ENCODE measurements at regions not wholly inside any gene's neighbourhood (a gene's known extent, or its start where the extent isn't known, plus 50 kb on each side); places are given as distances from the start of the nearest gene placed in this dataset.

GRCh38 chr13:105365021-105365550, 1170.4 kb downstream of the EFNB2 start:
- H3K4me1 Mint-ChIP-seq, result peaks cover 24% of the 10 kb centered on the region
- H3K27me3 Mint-ChIP-seq (ENCODE audit: low read depth), result no peaks in the 10 kb centered on the region
- TF ChIP-seq, protein P1, sequence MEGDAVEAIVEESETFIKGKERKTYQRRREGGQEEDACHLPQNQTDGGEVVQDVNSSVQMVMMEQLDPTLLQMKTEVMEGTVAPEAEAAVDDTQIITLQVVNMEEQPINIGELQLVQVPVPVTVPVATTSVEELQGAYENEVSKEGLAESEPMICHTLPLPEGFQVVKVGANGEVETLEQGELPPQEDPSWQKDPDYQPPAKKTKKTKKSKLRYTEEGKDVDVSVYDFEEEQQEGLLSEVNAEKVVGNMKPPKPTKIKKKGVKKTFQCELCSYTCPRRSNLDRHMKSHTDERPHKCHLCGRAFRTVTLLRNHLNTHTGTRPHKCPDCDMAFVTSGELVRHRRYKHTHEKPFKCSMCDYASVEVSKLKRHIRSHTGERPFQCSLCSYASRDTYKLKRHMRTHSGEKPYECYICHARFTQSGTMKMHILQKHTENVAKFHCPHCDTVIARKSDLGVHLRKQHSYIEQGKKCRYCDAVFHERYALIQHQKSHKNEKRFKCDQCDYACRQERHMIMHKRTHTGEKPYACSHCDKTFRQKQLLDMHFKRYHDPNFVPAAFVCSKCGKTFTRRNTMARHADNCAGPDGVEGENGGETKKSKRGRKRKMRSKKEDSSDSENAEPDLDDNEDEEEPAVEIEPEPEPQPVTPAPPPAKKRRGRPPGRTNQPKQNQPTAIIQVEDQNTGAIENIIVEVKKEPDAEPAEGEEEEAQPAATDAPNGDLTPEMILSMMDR (IDR thresholded peaks at IDR 0.05; ENCODE audit: unreplicated experiment), result no peak

GRCh38 chr13:105364191-105364590, 1171.3 kb downstream of the EFNB2 start:
- TF ChIP-seq, protein P1 (IDR thresholded peaks at IDR 0.05; ENCODE audit: unreplicated experiment), result no peak
- peaks cover 22% of the 10 kb centered on the region for H3K4me1 Mint-ChIP-seq

More at GRCh38 chr13:105365021-105365550, 1170.4 kb downstream of the EFNB2 start:
- Mint-ChIP-seq H3K36me3 (no peaks in the 10 kb centered on the region), H3K27ac (no peak overlapping the region), H3K9me3 (no peaks in the 10 kb centered on the region), H3K4me3 (no peak overlapping the region)
- DNase-seq (ENCODE audit: low spot score in 2 of 2, unreplicated experiment in 2 of 2), result no peak

DNA sequence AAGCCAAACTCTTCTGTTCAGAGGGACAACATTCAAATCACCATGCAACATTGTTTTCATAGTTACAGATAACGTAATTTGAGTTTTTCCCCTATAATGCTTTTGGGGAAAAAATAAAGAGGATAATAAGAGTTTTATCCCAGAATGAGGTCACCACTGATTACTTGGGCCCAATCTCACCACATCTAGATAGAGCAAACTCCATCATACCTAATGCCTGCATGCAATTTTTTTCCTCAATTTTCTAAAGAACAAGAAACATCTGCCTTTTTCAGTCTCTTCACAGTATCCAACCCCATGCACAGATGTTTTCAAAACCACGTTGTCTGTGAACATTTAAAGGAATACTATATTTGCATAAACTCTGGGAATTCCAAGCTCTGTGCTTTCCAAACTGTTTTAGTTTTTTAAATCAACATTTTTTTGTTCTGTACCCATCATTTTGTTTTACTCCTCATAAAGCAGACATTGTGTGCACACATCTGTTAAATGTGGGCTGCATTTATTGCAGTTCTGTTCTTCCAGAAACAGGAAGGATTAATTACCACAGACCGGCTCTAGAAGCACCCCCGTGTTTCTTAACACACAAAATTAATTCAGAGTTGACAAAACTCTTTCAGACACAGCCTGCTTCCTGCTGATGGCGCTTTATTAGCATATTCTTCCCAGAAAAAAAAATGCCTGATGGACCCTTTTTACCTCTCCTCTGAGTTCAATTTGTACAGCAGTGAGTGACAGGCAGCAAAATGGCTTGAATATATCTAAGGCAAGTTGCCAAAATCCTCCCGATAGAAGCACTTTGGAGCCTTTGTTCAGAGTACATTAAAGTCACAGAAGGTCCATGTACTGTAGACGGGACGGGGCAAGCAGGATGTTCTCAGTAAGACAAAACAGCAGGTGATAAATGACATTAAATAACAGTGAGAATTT, 1171.9 kb downstream of the EFNB2 start:
- H3K4me1 Mint-ChIP-seq, result peaks cover 19% of the 10 kb centered on the region
- TF ChIP-seq, protein P1 (IDR thresholded peaks at IDR 0.05; ENCODE audit: unreplicated experiment), result no peak
- H3K27me3 Mint-ChIP-seq (ENCODE audit: low read depth), result no peaks in the 10 kb centered on the region
- DNase-seq (ENCODE audit: low spot score in 2 of 2, unreplicated experiment in 2 of 2), result no peak
- H3K36me3 Mint-ChIP-seq, result no peaks in the 10 kb centered on the region
- peak overlapping the region; percentile 31 for H3K27ac Mint-ChIP-seq
- H3K9me3 Mint-ChIP-seq, result no peaks in the 10 kb centered on the region
- H3K4me3 Mint-ChIP-seq, result no peak overlapping the region

More at GRCh38 chr13:105364191-105364590, 1171.3 kb downstream of the EFNB2 start:
- Mint-ChIP-seq H3K4me3 (no peak overlapping the region), H3K36me3 (no peaks in the 10 kb centered on the region), H3K27me3 (ENCODE audit: low read depth) (no peaks in the 10 kb centered on the region), H3K9me3 (no peaks in the 10 kb centered on the region), H3K27ac (no peak overlapping the region)
- DNase-seq (ENCODE audit: low spot score in 2 of 2, unreplicated experiment in 2 of 2), result no peak

GRCh38 chr13:105353654-105354053, 1181.8 kb downstream of the EFNB2 start:
- H3K4me3 Mint-ChIP-seq, result no peak overlapping the region
- H3K9me3 Mint-ChIP-seq, result peaks cover 9% of the 10 kb centered on the region
- TF ChIP-seq, protein P1 (IDR thresholded peaks at IDR 0.05; ENCODE audit: unreplicated experiment), result no peak
- DNase-seq (ENCODE audit: low spot score in 2 of 2, unreplicated experiment in 2 of 2), result no peak
- H3K36me3 Mint-ChIP-seq, result no peaks in the 10 kb centered on the region
- peaks cover 18% of the 10 kb centered on the region for H3K4me1 Mint-ChIP-seq
- H3K27ac Mint-ChIP-seq, result peak overlapping the region; percentile 2
- no peaks in the 10 kb centered on the region for H3K27me3 Mint-ChIP-seq (ENCODE audit: low read depth)

- Mint-ChIP-seq H3K4me3 (no peak overlapping the region), H3K36me3 (peaks cover 1% of the 10 kb centered on the region), H3K9me3 (peaks cover 7% of the 10 kb centered on the region), H3K27me3 (ENCODE audit: low read depth) (no peaks in the 10 kb centered on the region), H3K27ac (no peak overlapping the region), H3K4me1 (peaks cover 33% of the 10 kb centered on the region)
- DNase-seq (ENCODE audit: low spot score in 2 of 2, unreplicated experiment in 2 of 2), result no peak
- TF ChIP-seq, protein P1 (IDR thresholded peaks at IDR 0.05; ENCODE audit: unreplicated experiment), result no peak
Observed at GRCh38 chr13:105349082-105349723, 1186.3 kb downstream of the EFNB2 start.
